Suprapubic skin (tissue), 4 donors: ENCODE measurements at regions not wholly inside any gene's neighbourhood (a gene's known extent, or its start where the extent isn't known, plus 50 kb on each side); places are given as distances from the start of the nearest gene placed in this dataset.

ENCODE experiments used
- DNase-seq, 2 donors: peaks; one replicate each; pipeline ENCODE4 v3.0.0-alpha.2; 2019; ENCODE audit warnings: low spot score in 2 of 2
- H3K27ac ChIP-seq: fragments of 200-600 bp; sonication (generic); one replicate; pipeline ENCODE4 v1.5.1; 2019
- H3K27me3 ChIP-seq: fragments of 200-600 bp; sonication (generic); one replicate; pipeline ENCODE4 v1.5.1; 2019
- H3K36me3 ChIP-seq: fragments of 200-600 bp; sonication (generic); one replicate; pipeline ENCODE4 v1.5.1; 2019
- H3K4me1 ChIP-seq: fragments of 200-600 bp; sonication (generic); one replicate; pipeline ENCODE4 v1.5.1; 2019
- H3K4me3 ChIP-seq: fragments of 200-600 bp; sonication (generic); one replicate; pipeline ENCODE4 v1.5.1; 2019; ENCODE audit warnings: mild to moderate bottlenecking
- H3K9me3 ChIP-seq: fragments of 200-600 bp; sonication (generic); one replicate; pipeline ENCODE4 v1.5.1; 2019
- CTCF ChIP-seq, 2 donors: fragments of 200-600 bp in 1 of 2; fragments of 450-650 bp in 1 of 2; sonication (generic) in 1 of 2; IDR thresholded peaks; one replicate each; pipeline ENCODE4 v1.5.1; 2016 to 2019; ENCODE audit warnings: antibody characterized with exemption in 2 of 2, mild to moderate bottlenecking in 1 of 2, moderate library complexity in 1 of 2
- EP300 ChIP-seq: sonication (generic); formaldehyde crosslinking; IDR thresholded peaks from one replicate; pipeline ENCODE4 v1.6.1; 2017; ENCODE audit warnings: antibody characterized with exemption
- POLR2A ChIP-seq, 2 donors: fragments of 450-650 bp; IDR thresholded peaks; one replicate each; pipeline ENCODE4 v1.6.1; 2017; ENCODE audit warnings: antibody characterized with exemption in 2 of 2, mild to moderate bottlenecking in 2 of 2, moderate library complexity in 2 of 2
- POLR2AphosphoS5 ChIP-seq, 3 donors: sonication (generic); formaldehyde crosslinking; IDR thresholded peaks; one replicate each; pipeline ENCODE4 v1.6.1; 2017; ENCODE audit warnings: antibody characterized with exemption in 3 of 3
- WGBS: methylation state at CpG from one replicate; pipeline ENCODE4 v1.1.5; 2018; 5-methylcytosine and 5-hydroxymethylcytosine counted together

- no peak for TF ChIP-seq POLR2AphosphoS5 (IDR thresholded peaks at IDR 0.05)
- no peak for TF ChIP-seq CTCF (IDR thresholded peaks at IDR 0.05)
- TF ChIP-seq POLR2A (IDR thresholded peaks at IDR 0.05) = no peak
- TF ChIP-seq EP300 = no peak
- H3K4me1 ChIP-seq = no peaks in the 10 kb centered on the region
- H3K4me3 ChIP-seq = no peak overlapping the region
- H3K27me3 ChIP-seq = no peaks in the 10 kb centered on the region
- no peak overlapping the region for H3K27ac ChIP-seq
- WGBS = 89% methylated on average over 1 of the region's 1 CpG
- DNase-seq = no peak
- no peaks in the 10 kb centered on the region for H3K9me3 ChIP-seq
- no peaks in the 10 kb centered on the region for H3K36me3 ChIP-seq
Measured at GRCh38 chr3:74295479-74295878, 319.0 kb downstream of the CNTN3 start.

- no peak for DNase-seq
- Histone ChIP-seq H3K27ac (no peak overlapping the region), H3K9me3 (no peaks in the 10 kb centered on the region), H3K27me3 (no peaks in the 10 kb centered on the region), H3K4me3 (no peak overlapping the region), H3K4me1 (no peaks in the 10 kb centered on the region), H3K36me3 (no peaks in the 10 kb centered on the region)
- TF ChIP-seq CTCF (IDR thresholded peaks at IDR 0.05) (no peak), EP300 (no peak), POLR2AphosphoS5 (IDR thresholded peaks at IDR 0.05) (no peak), POLR2A (IDR thresholded peaks at IDR 0.05) (no peak)
- WGBS = 62% methylated on average over 2 of the region's 2 CpGs
Measured at GRCh38 chr3:74288761-74289160, 325.7 kb downstream of the CNTN3 start.

GRCh38 chr3:74287557-74287956 lies 326.9 kb downstream of the CNTN3 start:
- no peak overlapping the region for H3K27ac ChIP-seq
- no peaks in the 10 kb centered on the region for H3K27me3 ChIP-seq
- WGBS = 68% methylated on average over 1 of the region's 1 CpG
- H3K9me3 ChIP-seq = no peaks in the 10 kb centered on the region
- TF ChIP-seq EP300 (no peak), POLR2A (IDR thresholded peaks at IDR 0.05) (no peak), POLR2AphosphoS5 (IDR thresholded peaks at IDR 0.05) (no peak), CTCF (IDR thresholded peaks at IDR 0.05) (no peak)
- H3K36me3 ChIP-seq = no peaks in the 10 kb centered on the region
- no peak for DNase-seq
- no peaks in the 10 kb centered on the region for H3K4me1 ChIP-seq
- no peak overlapping the region for H3K4me3 ChIP-seq

- no peaks in the 10 kb centered on the region for H3K9me3 ChIP-seq
- no peak overlapping the region for H3K27ac ChIP-seq
- no peaks in the 10 kb centered on the region for H3K27me3 ChIP-seq
- no peak for TF ChIP-seq CTCF (IDR thresholded peaks at IDR 0.05)
- no peak for TF ChIP-seq EP300
- no peak for TF ChIP-seq POLR2A (IDR thresholded peaks at IDR 0.05)
- no peak for TF ChIP-seq POLR2AphosphoS5 (IDR thresholded peaks at IDR 0.05)
- no peaks in the 10 kb centered on the region for H3K4me1 ChIP-seq
- 97% methylated on average over 1 of the region's 1 CpG for WGBS
- no peak overlapping the region for H3K4me3 ChIP-seq
- no peaks in the 10 kb centered on the region for H3K36me3 ChIP-seq
- DNase-seq = no peak
Measured at GRCh38 chr3:74282202-74282601, 332.3 kb downstream of the CNTN3 start.

GRCh38 chr3:74281705-74282104 lies 332.8 kb downstream of the CNTN3 start:
- DNase-seq = no peak
- no peaks in the 10 kb centered on the region for H3K4me1 ChIP-seq
- H3K27me3 ChIP-seq = no peaks in the 10 kb centered on the region
- no peaks in the 10 kb centered on the region for H3K9me3 ChIP-seq
- H3K4me3 ChIP-seq = no peak overlapping the region
- no peaks in the 10 kb centered on the region for H3K36me3 ChIP-seq
- no peak for TF ChIP-seq POLR2AphosphoS5 (IDR thresholded peaks at IDR 0.05)
- TF ChIP-seq EP300 = no peak
- no peak for TF ChIP-seq POLR2A (IDR thresholded peaks at IDR 0.05)
- no peak for TF ChIP-seq CTCF (IDR thresholded peaks at IDR 0.05)
- H3K27ac ChIP-seq = no peak overlapping the region
- 44% methylated on average over 1 of the region's 1 CpG for WGBS
